HG02571 (cell line): ENCODE measurements at regions not wholly inside any gene's neighbourhood (a gene's known extent, or its start where the extent isn't known, plus 50 kb on each side); places are given as distances from the start of the nearest gene placed in this dataset.
"Not testable (repeated sequence)": the region's sequence is repeated elsewhere in the genome, so short reads cannot be mapped to it uniquely, and the experiment has no call there.

ENCODE experiments used
- ATAC-seq: cut with Tn5 transposase; IDR thresholded peaks from one replicate; pipeline ENCODE4 v1.9.1; 2021; ENCODE audit warnings: mild to moderate bottlenecking, moderate library complexity; ENCODE audit not compliant: unreplicated experiment

DNA sequence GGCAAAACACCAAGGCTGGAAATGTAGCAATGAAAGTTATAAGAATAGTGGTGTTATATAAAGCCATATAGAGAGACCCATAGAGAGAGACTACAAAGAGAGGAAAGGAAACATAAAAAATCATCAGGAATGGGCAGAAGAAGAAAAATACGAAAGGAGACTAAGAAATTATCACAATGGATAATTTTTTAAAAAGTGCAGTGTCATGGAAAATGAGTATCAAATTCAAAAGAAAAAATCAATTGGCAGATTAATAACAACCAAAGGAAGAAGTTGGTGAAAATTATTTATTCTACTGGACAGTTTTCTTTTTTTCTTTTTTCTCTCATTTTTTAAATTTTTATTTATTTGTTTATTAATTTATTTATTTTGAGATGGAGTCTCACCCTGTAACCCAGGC lies 1488.4 kb upstream of the WWC1 start:
- ATAC-seq: no peak

- ATAC-seq: not testable (repeated sequence)
Measured at GRCh38 chr5:166804223-166804622, 1487.2 kb upstream of the WWC1 start.

- ATAC-seq: not testable (repeated sequence)
Measured at GRCh38 chr5:166804693-166805092, 1486.8 kb upstream of the WWC1 start.

DNA sequence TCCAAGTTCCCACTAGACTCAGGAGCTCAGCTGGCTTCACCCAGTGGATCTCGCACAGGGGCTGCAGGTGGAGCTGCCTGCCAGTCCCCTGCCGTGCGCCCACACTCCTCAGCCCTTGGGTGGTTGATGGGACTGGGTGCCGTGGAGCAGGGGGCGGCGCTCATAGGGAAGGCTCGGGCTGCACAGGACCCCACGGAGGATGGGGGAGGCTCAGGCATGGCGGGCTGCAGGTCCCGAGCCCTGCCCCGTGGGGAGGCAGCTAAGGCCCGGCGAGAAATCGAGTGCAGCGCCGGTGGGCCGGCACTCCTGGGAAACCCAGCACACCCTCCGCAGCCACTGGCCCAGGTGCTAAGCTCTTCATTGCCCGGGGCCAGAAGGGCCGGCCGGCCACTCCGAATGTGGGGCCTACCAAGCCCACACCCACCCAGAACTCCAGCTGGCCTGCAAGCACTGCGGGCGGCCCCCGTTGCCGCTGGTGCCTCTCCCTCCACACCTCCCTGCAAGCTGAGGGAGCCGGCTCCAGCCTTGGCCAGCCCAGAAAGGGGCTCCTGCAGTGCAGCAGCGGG lies 1481.3 kb upstream of the WWC1 start:
- ATAC-seq: not testable (repeated sequence)

DNA sequence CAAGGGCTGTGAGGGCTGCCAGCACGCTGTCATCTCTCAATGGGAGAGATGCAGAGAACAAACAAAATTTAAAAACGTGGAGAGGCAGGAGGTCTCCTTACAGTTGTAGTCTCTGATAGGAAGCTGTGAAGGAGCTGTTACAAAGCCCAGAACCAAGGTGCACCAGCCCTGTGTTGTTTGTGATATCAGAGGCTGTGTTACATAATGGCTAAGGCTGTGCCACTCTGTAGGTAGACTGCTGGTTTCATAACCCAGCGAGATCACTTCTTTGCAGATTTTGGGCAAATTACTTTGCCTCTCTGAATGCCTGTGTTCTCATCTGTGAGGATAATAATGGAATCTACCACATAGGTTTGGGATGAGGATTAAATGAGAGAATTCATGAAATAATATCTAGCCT lies 1480.7 kb upstream of the WWC1 start:
- ATAC-seq: no peak

DNA sequence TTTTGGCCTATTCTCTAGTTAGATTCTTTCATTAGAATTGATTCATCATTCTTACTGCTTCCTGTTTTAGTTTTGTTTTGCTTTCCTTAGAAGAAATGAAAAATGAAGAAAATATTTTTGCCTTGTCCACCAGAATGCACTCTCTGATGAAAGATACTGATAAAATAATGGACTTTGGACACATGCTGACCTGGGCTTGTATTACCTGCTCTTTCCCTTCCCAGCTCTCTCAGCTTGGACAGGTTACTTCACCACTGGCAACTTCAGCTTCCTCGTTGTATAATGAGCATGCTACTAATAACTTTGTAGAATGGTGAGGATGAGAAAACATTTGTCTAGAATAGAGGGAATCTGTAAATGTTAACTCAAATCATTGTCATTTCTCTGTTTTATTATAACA lies 1468.1 kb upstream of the WWC1 start:
- ATAC-seq: no peak

DNA sequence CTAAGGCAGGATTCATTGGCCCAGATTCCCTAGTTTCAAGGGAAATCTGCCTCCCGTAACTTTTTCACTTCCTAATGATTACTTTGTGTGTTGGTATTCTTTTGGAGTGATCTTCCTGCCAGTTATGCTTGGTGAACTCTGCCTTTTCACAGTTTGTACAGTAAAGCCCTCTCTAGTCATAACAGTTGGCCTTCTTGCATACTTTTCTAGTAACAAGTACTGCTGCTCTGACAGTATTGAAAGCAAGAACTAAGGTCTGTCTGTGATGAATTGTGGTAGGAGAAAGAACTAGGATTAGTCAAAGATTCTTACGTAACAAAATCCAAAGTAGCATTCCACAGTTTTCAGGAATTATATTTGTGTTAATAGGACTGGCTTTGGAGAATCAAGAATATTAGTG lies 1457.2 kb upstream of the WWC1 start:
- no peak for ATAC-seq

GRCh38 chr5:166845044-166845443 lies 1446.4 kb upstream of the WWC1 start:
- no peak for ATAC-seq

GRCh38 chr5:166856791-166857190 lies 1434.7 kb upstream of the WWC1 start:
- no peak for ATAC-seq

GRCh38 chr5:166860426-166860825 lies 1431.0 kb upstream of the WWC1 start:
- no peak for ATAC-seq

- ATAC-seq: no peak
Measured at GRCh38 chr5:166862581-166862980, 1428.9 kb upstream of the WWC1 start.

GRCh38 chr5:166865206-166865605 lies 1426.2 kb upstream of the WWC1 start:
- ATAC-seq: no peak

GRCh38 chr5:166880456-166880855 lies 1411.0 kb upstream of the WWC1 start:
- ATAC-seq: no peak

- no peak for ATAC-seq
Measured at GRCh38 chr5:166881802-166882201, 1409.6 kb upstream of the WWC1 start.

DNA sequence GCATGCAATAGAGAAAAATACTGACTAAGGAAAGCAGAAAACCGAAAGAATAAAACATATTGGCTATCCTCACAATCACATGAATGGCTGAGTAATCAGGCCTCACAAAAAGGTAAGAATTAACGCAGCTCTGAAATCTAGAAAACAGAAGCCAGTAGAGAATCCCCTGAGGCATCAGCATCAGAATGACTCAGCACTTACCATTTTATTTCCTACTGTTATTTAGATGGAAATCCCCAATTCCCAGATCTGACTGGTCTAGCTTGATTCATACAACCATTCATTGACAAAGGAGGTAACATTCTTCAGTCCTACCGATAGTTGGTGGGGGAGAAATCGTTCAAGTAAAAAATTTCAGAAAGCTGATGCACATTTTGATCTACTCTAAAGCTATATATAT lies 1408.4 kb upstream of the WWC1 start:
- no peak for ATAC-seq

GRCh38 chr5:166898166-166898565 lies 1393.3 kb upstream of the WWC1 start:
- ATAC-seq: no peak

DNA sequence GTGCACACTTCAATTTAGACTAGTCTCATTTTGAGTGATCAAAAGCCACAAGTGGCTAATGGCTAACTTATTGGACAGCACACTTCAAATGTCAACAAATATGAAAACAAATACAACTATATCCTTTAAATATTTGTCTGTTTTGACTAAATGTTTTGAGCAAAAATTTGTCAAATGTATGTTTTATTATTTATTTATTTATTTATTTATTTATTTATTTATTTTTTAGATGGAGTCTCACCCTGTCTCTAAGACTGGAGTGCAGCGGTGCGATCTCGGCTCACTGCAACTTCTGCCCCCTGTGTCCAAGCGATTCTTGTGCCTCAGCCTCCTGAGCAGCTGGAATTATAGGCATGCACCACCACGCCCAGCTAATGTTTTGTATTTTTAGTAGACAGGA lies 1392.1 kb upstream of the WWC1 start:
- no peak for ATAC-seq

DNA sequence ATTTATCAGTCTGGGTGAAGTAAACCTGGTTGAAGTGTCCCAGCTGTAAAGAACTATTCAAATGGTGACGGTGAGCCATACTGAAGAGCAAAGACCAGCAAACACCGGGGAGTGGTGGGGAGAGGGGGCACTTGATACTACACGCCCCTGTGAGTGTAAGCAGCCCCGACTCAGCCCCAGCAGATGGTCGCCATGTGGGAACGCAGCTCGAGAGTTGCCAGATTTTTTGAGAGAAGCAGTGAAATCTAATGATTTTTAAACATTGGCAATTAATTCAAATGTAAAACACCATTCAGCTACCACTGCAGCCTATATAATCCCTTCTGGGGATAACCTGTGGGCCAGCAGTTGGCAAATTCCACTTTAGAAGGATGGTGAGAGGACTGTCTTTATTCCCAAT lies 1386.9 kb upstream of the WWC1 start:
- ATAC-seq: no peak

DNA sequence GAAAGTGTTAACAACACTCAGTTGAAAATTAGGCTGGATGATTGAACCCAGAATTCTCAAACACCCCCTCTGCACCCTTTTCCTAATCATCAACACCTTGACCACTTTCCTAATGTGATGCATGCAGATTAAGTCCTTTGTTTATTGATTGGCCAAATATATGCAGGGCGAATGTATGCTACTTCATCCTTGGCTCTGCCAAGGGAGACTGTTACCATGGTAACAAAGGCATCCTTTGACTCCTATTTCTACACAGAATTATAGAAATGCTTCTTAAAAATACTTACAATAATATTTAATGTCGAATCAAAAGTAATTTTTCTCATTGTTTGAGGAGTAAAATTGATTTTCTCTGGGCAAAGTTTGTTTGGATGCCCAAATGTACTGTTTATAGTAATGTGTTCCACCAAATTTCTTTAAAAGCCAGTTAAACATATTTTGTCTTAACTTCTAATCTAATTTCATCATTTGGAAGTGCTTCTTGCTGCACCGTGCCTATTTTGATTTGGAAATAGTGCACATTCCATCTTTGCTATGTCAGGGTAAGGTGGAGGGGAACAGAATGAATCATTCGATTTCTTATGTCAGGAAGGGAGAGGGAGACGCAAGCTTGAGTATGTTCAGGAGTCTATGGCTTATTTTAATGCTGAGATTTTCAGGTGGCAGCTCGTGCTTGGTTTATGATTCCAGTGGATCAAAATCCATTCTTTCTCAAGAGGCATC lies 1384.3 kb upstream of the WWC1 start:
- ATAC-seq: no peak

GRCh38 chr5:166909040-166909439 lies 1382.4 kb upstream of the WWC1 start:
- no peak for ATAC-seq

DNA sequence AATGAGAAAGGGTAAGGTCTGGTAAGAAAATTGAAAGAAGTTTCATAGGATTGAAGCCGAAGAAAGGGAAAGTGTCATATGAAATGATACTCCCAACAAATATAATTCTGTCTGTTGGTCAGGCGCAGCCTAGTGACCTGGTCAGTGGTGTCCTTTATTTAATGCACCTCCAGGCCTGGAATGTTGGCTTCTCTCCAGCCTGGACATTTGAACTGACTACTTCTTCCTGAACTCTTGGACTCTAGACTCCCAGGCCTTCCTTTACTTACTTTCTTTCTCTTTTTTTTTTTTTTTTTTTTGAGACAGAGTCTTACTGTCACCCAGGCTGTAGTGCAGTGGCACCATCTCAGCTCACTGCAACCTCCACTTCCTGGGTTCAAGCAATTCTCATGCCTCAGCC lies 1381.5 kb upstream of the WWC1 start:
- ATAC-seq: no peak

- no peak for ATAC-seq
Measured at GRCh38 chr5:166910995-166911394, 1380.5 kb upstream of the WWC1 start.

DNA sequence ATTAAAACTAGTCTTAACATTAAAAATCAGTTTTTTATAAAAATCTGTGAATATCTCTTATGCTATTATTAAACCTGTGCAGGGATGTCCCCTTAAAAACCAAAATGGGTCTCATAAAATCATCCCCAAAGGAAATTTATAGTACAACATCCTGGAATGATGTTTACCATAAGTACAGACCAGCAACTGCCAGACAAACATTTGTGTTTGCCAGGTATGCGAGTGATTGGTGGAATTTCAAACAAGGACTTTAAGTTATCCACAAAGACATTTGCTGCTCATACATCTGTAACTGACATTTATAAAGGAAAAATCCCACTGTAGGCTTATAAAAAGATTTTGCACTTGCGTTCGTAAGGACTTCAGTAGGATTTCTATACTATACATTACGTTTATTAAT lies 1375.4 kb upstream of the WWC1 start:
- ATAC-seq: no peak
